Natural killer cell (primary cell): ENCODE measurements at regions not wholly inside any gene's neighbourhood (a gene's known extent, or its start where the extent isn't known, plus 50 kb on each side); places are given as distances from the start of the nearest gene placed in this dataset.

ENCODE experiments used
- ATAC-seq, 3 donors: fragments of 150-1000 bp in 2 of 3; fragments of 200-7000 bp in 1 of 3; cut with Tn5 transposase; 1 replicate in 1 of 3; 2 replicates in 2 of 3; pipeline ENCODE4 v1.10.0; 2021; ENCODE audit warnings: mild to moderate bottlenecking in 2 of 3, moderate library complexity in 2 of 3
- DNase-seq, 2 donors: peaks; one replicate each; pipeline versions ENCODE4 v3.0.0 to v3.0.0-alpha.2; 2013 to 2021; ENCODE audit warnings: mixed read lengths in 1 of 2
- H3K27ac ChIP-seq: one replicate; pipeline ENCODE4 v1.5.1; 2013; ENCODE audit warnings: mild to moderate bottlenecking, low read length
- H3K27me3 ChIP-seq: one replicate; pipeline ENCODE4 v1.6.1; 2013; ENCODE audit warnings: low read length; ENCODE audit not compliant: control insufficient read depth, insufficient read depth
- H3K36me3 ChIP-seq: one replicate; pipeline ENCODE4 v1.6.1; 2013; ENCODE audit warnings: low read length; ENCODE audit not compliant: control insufficient read depth, insufficient read depth
- H3K4me1 ChIP-seq: one replicate; pipeline ENCODE4 v1.6.1; 2013; ENCODE audit warnings: low read length; ENCODE audit not compliant: control insufficient read depth, insufficient read depth
- H3K4me3 ChIP-seq: one replicate; pipeline ENCODE4 v1.5.1; 2013; ENCODE audit warnings: low read length
- H3K9me3 ChIP-seq: one replicate; pipeline ENCODE4 v1.6.1; 2013; ENCODE audit warnings: low read length; ENCODE audit not compliant: control insufficient read depth, insufficient read depth
- H3K27ac Mint-ChIP-seq, 2 donors: one replicate each; pipeline ENCODE4 v1.8.0; 2022; ENCODE audit warnings: mild to moderate bottlenecking in 2 of 2, mixed read lengths in 2 of 2, moderate library complexity in 1 of 2
- H3K27me3 Mint-ChIP-seq, 2 donors: one replicate each; pipeline ENCODE4 v1.8.0; 2022; ENCODE audit warnings: low read depth in 2 of 2, mixed read lengths in 2 of 2
- H3K36me3 Mint-ChIP-seq: one replicate; pipeline ENCODE4 v1.8.0; 2022; ENCODE audit warnings: mixed read lengths
- H3K4me1 Mint-ChIP-seq, 2 donors: one replicate each; pipeline ENCODE4 v1.8.0; 2022; ENCODE audit warnings: mixed read lengths in 2 of 2
- H3K4me3 Mint-ChIP-seq: one replicate; pipeline ENCODE4 v1.8.0; 2022; ENCODE audit warnings: mild to moderate bottlenecking, moderate library complexity, mixed read lengths
- H3K9me3 Mint-ChIP-seq, 2 donors: one replicate each; pipeline ENCODE4 v1.8.0; 2022; ENCODE audit warnings: mixed read lengths in 2 of 2
- whole genome bisulfite sequencing: methylation state at CpG from one replicate; pipeline ENCODE4 v1.1.7; 2013; ENCODE audit warnings: missing lambda C conversion rate; ENCODE audit not compliant: insufficient coverage; 5-methylcytosine and 5-hydroxymethylcytosine counted together
- intact Hi-C: fragments of 100-400 bp; cut with micrococcal nuclease; formaldehyde crosslinking; loops from one replicate; pipeline ENCODE4 v1.14.2; 2022
- TF ChIP-seq, protein P1 (sequence below): fragments of 200-600 bp; IDR thresholded peaks from one replicate; pipeline ENCODE4 v1.8.0; 2022; ENCODE audit warnings: antibody characterized with exemption

DNA sequence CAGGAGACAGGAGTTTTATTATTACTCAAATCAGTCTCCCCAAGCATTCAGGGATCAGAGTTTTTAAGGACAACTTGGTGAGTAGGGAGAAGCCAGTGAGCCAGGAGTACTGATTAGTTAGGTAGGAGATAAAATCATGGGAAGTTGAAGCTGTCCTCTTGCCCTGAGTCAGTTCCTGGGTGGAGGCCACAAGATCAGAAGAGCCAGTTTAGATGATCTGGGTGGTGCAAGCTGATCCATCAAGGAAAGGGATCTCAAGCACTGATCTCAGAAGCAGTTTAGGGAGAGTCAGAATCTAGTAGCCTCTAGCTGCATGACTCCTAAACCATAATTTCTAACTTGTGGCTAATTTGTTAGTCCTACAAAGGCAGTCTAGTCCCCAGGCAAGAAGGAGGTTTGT, 706.5 kb upstream of the MAP3K7 start:
- Histone ChIP-seq H3K27ac (no peak overlapping the region), H3K9me3 (no peaks in the 10 kb centered on the region), H3K4me1 (no peaks in the 10 kb centered on the region), H3K36me3 (no peaks in the 10 kb centered on the region), H3K4me3 (no peak overlapping the region), H3K27me3 (no peaks in the 10 kb centered on the region)
- TF ChIP-seq, protein P1, sequence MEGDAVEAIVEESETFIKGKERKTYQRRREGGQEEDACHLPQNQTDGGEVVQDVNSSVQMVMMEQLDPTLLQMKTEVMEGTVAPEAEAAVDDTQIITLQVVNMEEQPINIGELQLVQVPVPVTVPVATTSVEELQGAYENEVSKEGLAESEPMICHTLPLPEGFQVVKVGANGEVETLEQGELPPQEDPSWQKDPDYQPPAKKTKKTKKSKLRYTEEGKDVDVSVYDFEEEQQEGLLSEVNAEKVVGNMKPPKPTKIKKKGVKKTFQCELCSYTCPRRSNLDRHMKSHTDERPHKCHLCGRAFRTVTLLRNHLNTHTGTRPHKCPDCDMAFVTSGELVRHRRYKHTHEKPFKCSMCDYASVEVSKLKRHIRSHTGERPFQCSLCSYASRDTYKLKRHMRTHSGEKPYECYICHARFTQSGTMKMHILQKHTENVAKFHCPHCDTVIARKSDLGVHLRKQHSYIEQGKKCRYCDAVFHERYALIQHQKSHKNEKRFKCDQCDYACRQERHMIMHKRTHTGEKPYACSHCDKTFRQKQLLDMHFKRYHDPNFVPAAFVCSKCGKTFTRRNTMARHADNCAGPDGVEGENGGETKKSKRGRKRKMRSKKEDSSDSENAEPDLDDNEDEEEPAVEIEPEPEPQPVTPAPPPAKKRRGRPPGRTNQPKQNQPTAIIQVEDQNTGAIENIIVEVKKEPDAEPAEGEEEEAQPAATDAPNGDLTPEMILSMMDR = no peak
- ATAC-seq = no peak
- no peaks in the 10 kb centered on the region for H3K36me3 Mint-ChIP-seq
- H3K27me3 Mint-ChIP-seq = no peaks in the 10 kb centered on the region
- H3K27ac Mint-ChIP-seq = no peak overlapping the region
- H3K9me3 Mint-ChIP-seq = peaks cover 4 to 9% of the 10 kb centered on the region in 2 donors
- no peak overlapping the region for H3K4me3 Mint-ChIP-seq
- no peak for DNase-seq
- intact Hi-C loops = no loop called here
- H3K4me1 Mint-ChIP-seq = no peaks in the 10 kb centered on the region

DNA sequence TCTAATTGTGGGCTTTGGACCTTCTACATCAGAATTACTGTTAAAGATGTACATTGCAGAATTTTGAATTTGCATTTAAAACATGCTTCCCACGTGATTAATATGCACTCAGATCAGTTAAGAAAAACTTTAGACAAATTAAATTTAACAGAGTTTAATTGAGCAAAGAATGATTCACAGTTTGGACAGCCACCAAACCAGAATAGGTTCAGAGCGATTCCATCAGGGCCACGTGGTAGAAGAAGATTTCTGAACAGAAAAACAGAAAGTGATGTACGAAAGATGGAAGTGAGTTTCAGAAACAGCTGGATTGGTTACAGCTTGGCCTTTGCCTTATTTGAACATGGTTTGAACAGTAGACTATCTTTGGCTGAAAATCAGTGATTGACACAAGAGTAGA, 704.2 kb upstream of the MAP3K7 start:
- ATAC-seq (no peak), DNase-seq (no peak)
- no peaks in the 10 kb centered on the region for H3K4me1 Mint-ChIP-seq
- intact Hi-C loops = no loop called here
- H3K4me3 Mint-ChIP-seq = no peak overlapping the region
- TF ChIP-seq, protein P1 = no peak
- H3K27me3 Mint-ChIP-seq = no peaks in the 10 kb centered on the region
- peaks cover 6% of the 10 kb centered on the region in 2 donors for H3K9me3 Mint-ChIP-seq
- no peaks in the 10 kb centered on the region for H3K36me3 Mint-ChIP-seq
- no peaks in the 10 kb centered on the region for H3K9me3 ChIP-seq
- no peaks in the 10 kb centered on the region for H3K36me3 ChIP-seq
- H3K27ac ChIP-seq = no peak overlapping the region
- no peaks in the 10 kb centered on the region for H3K4me1 ChIP-seq
- H3K27me3 ChIP-seq = no peaks in the 10 kb centered on the region
- H3K4me3 ChIP-seq = no peak overlapping the region
- 80% methylated on average over 3 of the region's 4 CpGs for WGBS
- H3K27ac Mint-ChIP-seq = no peak overlapping the region

DNA sequence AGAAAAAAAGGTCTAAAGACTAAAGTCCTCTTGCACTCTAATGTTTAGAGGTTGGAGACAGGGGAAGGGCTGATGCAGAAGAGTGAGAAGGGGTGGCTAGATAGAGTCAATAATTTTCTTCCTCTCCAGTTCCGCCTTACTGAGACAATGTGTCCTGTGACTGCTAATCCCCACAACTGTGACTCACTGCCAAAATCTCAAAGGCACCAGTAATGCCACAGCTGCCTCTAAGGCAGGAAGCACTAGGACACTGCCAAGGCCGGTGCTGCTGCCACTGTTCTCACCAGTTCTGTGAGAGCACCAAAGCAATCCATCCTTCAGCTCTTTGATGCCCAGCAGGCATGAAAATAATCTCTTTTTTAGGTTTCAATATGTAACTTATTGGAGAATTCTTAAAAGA, 701.9 kb upstream of the MAP3K7 start:
- Mint-ChIP-seq H3K36me3 (no peaks in the 10 kb centered on the region), H3K9me3 (peaks cover 5 to 8% of the 10 kb centered on the region in 2 donors), H3K27me3 (no peaks in the 10 kb centered on the region), H3K4me1 (no peaks in the 10 kb centered on the region), H3K27ac (no peak overlapping the region), H3K4me3 (no peak overlapping the region)
- Histone ChIP-seq H3K36me3 (no peaks in the 10 kb centered on the region), H3K27me3 (no peaks in the 10 kb centered on the region), H3K27ac (no peak overlapping the region), H3K4me1 (no peaks in the 10 kb centered on the region), H3K4me3 (no peak overlapping the region), H3K9me3 (no peaks in the 10 kb centered on the region)
- intact Hi-C loops = no loop called here
- no peak for ATAC-seq
- TF ChIP-seq, protein P1 = no peak
- 83% methylated on average over 2 of the region's 2 CpGs for WGBS
- no peak for DNase-seq

DNA sequence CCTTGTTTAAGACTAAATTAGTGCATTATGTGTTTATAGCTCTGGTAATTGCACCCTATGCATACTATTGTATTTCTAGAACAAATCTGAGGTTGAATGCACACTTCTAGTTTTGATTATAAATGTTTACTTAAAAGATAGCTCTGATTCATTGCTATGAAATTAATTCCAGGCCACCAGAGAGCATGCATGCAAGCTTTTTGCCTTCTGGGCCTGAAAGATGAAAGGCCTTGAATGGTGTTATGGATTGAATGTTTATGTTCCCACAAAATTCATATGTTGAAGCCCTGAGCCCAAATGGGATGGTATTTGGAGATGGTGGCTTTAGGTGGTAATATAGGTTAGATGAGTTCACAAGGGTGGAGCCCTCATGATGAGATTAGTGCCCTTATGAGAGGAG, 695.0 kb upstream of the MAP3K7 start:
- no peak for ATAC-seq
- H3K9me3 ChIP-seq = no peaks in the 10 kb centered on the region
- TF ChIP-seq, protein P1 = no peak
- Mint-ChIP-seq H3K4me3 (no peak overlapping the region), H3K36me3 (no peaks in the 10 kb centered on the region), H3K4me1 (no peaks in the 10 kb centered on the region), H3K27me3 (no peaks in the 10 kb centered on the region), H3K27ac (no peak overlapping the region), H3K9me3 (peaks cover 2 to 5% of the 10 kb centered on the region in 2 donors)
- no peaks in the 10 kb centered on the region for H3K36me3 ChIP-seq
- no peak for DNase-seq
- intact Hi-C loops = no loop called here
- H3K27me3 ChIP-seq = no peaks in the 10 kb centered on the region
- no peak overlapping the region for H3K27ac ChIP-seq
- no peaks in the 10 kb centered on the region for H3K4me1 ChIP-seq
- no peak overlapping the region for H3K4me3 ChIP-seq
